GM12872 (cell line): ENCODE measurements at regions not wholly inside any gene's neighbourhood (a gene's known extent, or its start where the extent isn't known, plus 50 kb on each side); places are given as distances from the start of the nearest gene placed in this dataset.

Source experiments
- TF ChIP-seq, protein P1 (sequence below): IDR thresholded peaks from 3 replicates; pipeline ENCODE4 v1.5.1; 2011; ENCODE audit warnings: low read depth, mild to moderate bottlenecking, low read length, moderate library complexity; ENCODE audit not compliant: insufficient read depth

GRCh38 chr6:90993770-90994169 lies 406.9 kb upstream of the MAP3K7 start:
- TF ChIP-seq, protein P1, sequence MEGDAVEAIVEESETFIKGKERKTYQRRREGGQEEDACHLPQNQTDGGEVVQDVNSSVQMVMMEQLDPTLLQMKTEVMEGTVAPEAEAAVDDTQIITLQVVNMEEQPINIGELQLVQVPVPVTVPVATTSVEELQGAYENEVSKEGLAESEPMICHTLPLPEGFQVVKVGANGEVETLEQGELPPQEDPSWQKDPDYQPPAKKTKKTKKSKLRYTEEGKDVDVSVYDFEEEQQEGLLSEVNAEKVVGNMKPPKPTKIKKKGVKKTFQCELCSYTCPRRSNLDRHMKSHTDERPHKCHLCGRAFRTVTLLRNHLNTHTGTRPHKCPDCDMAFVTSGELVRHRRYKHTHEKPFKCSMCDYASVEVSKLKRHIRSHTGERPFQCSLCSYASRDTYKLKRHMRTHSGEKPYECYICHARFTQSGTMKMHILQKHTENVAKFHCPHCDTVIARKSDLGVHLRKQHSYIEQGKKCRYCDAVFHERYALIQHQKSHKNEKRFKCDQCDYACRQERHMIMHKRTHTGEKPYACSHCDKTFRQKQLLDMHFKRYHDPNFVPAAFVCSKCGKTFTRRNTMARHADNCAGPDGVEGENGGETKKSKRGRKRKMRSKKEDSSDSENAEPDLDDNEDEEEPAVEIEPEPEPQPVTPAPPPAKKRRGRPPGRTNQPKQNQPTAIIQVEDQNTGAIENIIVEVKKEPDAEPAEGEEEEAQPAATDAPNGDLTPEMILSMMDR, result no peak

DNA sequence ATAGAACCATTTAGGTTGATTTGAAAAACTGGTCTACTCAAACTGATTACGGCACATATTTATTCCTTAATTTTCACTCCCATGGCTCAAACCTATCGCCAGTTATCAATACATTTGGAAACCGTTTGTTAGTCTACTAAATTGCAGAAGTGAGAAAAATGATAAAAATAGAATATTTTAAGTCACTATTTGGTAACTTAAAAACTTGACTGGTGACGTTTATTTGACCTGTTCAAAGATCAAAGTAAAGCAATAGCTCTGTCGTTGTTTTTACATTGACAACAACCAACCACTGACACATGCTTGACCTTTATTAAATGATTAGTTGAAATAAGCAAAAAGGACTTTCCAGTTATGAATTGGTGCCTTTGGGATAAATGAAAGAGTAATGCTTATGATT lies 402.9 kb upstream of the MAP3K7 start:
- TF ChIP-seq, protein P1, result no peak

DNA sequence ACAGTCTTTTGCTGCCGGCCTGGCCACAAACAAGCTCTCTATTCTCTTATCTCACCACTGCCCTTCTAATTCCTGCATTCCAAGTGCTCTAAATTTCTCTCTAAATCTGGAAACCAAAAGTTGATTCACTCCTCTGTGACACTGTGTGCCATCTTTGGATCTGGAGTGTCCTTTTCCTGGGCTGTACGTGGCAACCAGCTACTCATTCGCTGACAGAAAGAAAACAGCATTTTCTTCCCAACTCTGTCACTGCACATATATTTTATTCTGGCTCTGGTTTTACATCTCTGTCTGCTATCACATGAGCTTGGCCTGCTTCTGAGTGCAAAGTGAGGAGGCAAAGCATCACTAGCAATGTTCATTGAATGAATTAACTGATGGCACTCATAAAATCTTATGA lies 397.2 kb upstream of the MAP3K7 start:
- TF ChIP-seq, protein P1, result no peak

- TF ChIP-seq, protein P1, result no peak
Measured at GRCh38 chr6:90983462-90983861, 396.6 kb upstream of the MAP3K7 start.

DNA sequence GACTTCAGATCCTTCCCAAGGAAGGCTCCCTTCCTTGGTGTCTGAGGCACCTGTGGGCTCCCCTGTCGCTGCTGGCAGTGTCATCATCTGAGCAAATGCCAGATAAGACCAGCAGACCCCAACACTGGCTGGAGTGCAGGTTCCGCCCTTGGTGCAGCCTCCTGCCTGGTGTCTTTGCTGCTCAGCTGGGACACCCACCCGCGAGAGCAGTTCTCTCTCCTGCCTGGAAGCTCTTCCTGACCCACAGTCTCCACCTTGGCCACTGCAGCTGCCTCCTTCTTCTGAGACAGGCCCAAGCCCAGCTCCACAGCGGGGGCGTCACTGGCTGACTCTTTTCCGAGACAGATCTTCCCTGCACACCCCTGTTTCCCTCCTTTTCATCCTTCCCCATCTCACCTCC lies 395.7 kb upstream of the MAP3K7 start:
- TF ChIP-seq, protein P1, result no peak

DNA sequence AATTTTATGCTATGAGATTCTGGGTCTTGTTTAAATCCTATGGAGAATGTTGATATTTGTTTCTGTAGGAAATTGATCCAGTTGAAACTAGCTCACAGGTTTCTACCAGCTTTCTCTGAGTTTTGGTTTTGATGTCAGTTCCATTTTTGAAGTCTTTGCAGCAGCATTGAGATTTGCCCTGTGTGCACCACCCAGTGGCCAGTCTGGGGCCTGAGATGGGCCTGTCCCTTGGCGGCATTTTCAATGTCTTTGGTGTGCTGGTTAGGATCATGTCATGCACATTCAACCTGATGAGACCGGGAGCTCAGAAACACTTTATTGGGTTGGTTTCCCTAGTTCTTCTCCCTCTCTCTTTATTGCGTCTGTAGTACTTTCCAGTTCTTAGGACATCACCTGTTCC lies 395.2 kb upstream of the MAP3K7 start:
- TF ChIP-seq, protein P1, result peak; percentile 12; the same call in 1 of the 3 replicates

DNA sequence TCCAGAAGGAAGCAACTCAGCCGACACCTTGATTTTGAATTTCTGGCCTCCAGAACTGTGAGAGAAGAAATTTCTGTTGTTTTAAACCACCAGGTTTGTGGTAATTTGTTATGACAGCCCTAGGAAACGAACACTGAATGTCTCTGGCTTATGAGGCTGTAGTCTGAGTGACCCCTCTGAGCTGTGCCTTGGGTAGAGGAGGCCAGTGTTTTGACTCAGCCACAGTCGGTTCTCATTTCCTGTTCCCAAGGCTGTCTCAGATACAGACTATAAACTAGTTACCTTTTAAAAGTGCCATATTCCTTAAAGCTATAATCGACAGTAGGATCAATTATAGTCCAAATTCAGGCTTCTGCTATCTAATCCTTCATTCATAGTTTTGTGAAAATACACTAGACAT lies 391.2 kb upstream of the MAP3K7 start:
- TF ChIP-seq, protein P1, result no peak

GRCh38 chr6:90977513-90977912 lies 390.6 kb upstream of the MAP3K7 start:
- TF ChIP-seq, protein P1, result no peak
